SK-N-SH (cell line): ENCODE measurements at regions not wholly inside any gene's neighbourhood (a gene's known extent, or its start where the extent isn't known, plus 50 kb on each side); places are given as distances from the start of the nearest gene placed in this dataset.

Experiments
- CTCF ChIP-seq: fragments of 200-600 bp; sonication (generic); IDR thresholded peaks from 2 replicates; pipeline ENCODE4 v1.6.1; 2017; ENCODE audit warnings: antibody characterized with exemption, mild to moderate bottlenecking, moderate library complexity
- EZH2phosphoT487 ChIP-seq: fragments of 200-600 bp; sonication (generic); IDR thresholded peaks from 2 replicates; pipeline ENCODE4 v1.6.1; 2017; ENCODE audit warnings: low read depth, mixed run types, mild to moderate bottlenecking, antibody characterized with exemption, moderate library complexity, borderline replicate concordance
- FOSL2 ChIP-seq: IDR thresholded peaks from 2 replicates; pipeline ENCODE4 v1.4.0; 2012; ENCODE audit warnings: low read depth, mild to moderate bottlenecking, moderate library complexity, borderline replicate concordance
- IRF3 ChIP-seq: fragments of 150-350 bp; IDR thresholded peaks from 2 replicates; pipeline ENCODE4 v1.6.1; 2016; ENCODE audit warnings: mild to moderate bottlenecking, low read depth, low read length
- JUND ChIP-seq: IDR thresholded peaks from 2 replicates; pipeline ENCODE4 v1.4.0; 2012
- NRF1 ChIP-seq: IDR thresholded peaks from 2 replicates; pipeline ENCODE4 v1.6.1; 2012; ENCODE audit warnings: low read depth, mild to moderate bottlenecking, low read length
- POLR2AphosphoS5 ChIP-seq: IDR thresholded peaks from 2 replicates; pipeline ENCODE4 v1.6.1; 2012; ENCODE audit warnings: low read depth, low read length
- RCOR1 ChIP-seq: fragments of 150-350 bp; IDR thresholded peaks from 2 replicates; pipeline ENCODE4 v1.6.1; 2017; ENCODE audit warnings: antibody characterized with exemption, low read length
- RFX5 ChIP-seq: IDR thresholded peaks from 2 replicates; pipeline ENCODE4 v1.6.1; 2012; ENCODE audit warnings: mild to moderate bottlenecking, improper control_type of control experiment, low read length

GRCh38 chr12:67370979-67371378 is 101.8 kb downstream of the CAND1 start:
- TF ChIP-seq CTCF (no peak), FOSL2 (no peak), POLR2AphosphoS5 (no peak), RFX5 (no peak), IRF3 (no peak), RCOR1 (no peak), NRF1 (no peak), JUND (no peak), EZH2phosphoT487 (no peak)
